HS-5 (cell line): ENCODE measurements at regions not wholly inside any gene's neighbourhood (a gene's known extent, or its start where the extent isn't known, plus 50 kb on each side); places are given as distances from the start of the nearest gene placed in this dataset.
A peak's percentile ranks its signal among the peaks of the same experiment; 100 is the strongest.

ENCODE experiments used
- DNase-seq: peaks from one replicate; pipeline ENCODE4 v3.0.0-alpha.2; 2012; ENCODE audit warnings: low read depth

DNA sequence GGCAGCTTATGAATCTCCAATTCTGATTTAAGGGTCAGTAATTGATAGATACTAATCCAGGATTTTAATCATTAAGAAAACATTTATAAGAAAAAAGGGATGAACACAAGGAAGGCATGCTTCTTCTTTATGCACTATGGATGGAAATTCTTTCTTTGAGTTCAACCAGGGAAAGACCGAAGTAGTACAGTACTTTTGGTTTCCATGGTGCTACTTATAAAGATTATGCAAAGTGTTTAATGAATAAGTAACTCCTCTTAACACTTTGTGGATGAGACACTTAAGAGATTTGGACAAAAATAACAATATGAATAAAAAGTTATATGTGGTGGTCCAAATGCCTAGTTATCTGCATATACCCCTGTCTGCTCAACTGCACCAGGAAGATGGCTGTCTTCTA, 666.5 kb upstream of the FANCL start:
- no peak for DNase-seq

DNA sequence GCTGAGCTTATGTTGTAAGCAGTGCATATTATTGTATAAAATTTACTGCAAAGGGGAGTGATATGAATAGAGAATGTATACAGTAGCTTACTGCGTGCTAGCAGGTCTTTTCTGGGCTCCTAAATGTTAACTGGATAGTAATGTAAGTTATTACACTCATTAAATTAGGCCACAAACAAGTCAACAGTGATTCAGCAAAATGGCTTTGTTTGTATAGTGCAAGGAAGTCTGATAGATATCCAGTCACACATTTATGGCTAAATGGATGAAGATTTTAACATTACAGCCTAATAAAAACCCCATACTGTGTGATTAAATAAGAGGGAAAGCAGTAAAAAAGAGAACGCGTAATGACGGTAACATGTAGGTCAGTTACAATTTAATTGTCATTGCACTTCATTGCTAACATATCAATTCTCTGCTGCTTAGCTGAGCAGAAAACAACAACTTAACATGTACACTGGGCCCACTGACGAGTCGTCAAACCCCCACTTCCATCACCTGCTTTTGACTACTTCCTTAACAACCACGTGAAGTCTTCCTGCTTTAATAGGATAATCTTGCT, 665.0 kb upstream of the FANCL start:
- no peak for DNase-seq

DNA sequence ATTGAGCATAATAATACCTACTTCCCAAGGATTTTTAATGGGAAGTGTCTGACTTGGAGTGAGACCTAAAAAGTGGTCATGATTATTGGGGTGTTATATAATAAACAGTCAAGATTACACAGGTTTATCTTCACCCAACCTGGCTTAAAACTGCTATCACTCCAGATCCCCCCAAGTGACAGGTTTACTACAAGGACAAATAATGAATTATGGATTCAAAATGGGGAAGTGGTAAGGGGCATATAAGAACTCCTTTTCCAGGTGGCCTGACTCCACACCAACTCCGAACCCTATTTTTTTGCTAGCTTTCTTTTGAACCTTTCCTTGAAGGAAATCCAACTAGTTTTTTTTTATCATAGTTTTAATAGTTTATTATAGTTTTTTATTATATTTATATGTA, 663.0 kb upstream of the FANCL start:
- DNase-seq: no peak

DNA sequence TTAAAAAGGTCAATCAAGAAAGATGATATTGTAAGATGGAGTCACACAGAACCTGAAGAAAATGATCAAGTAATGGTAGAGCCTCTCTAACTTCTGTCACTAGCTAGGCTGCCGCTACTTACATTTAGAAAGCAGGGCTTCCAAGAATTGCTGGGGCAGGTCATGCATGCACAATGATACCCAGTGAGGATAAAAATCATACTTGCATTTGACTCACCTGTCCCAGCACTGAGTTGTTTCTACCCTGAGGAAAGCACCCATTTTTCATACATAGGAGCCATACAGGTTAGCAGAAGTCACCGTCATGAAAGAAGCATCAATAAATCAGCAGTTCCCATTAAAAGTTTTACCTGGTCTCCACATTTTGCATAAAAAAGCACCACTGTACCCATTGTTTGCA, 662.3 kb upstream of the FANCL start:
- DNase-seq: no peak

DNA sequence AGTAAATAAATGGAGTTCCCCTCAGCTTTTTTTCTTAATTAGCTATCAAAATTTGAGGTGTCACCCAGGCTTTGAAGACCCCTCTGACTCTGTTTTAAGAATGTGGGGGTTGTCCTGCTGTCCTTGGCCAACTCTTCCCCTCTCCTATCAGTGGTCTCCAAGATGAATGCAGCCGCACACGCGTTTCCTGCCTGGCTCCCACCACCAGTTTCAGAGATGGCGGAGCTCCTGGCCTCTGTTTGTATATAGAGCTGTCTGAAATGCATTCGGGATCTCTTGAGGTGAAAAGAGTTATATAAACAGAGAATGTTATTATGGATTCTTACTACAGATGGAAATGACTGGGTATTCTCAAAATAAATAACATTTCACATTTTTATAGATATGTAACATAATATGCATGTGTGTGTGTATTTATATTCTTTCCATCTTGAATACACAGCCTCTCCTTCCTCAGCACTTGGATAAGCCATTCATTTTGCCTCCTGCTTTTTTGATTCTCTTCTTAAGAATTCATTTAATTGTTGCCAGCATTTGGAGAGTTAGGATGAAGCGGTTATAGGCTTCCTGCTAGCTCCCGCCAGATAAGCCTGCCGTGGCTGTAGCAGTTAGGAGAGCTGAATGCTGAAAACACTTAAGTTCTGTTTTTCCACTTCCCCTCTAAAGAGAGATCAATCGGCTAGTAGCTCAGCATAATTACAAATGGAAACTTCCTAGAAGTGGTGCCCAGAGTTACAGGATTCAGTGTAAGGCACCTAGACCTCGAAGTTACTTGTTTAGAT, 659.3 kb upstream of the FANCL start:
- DNase-seq: no peak

DNA sequence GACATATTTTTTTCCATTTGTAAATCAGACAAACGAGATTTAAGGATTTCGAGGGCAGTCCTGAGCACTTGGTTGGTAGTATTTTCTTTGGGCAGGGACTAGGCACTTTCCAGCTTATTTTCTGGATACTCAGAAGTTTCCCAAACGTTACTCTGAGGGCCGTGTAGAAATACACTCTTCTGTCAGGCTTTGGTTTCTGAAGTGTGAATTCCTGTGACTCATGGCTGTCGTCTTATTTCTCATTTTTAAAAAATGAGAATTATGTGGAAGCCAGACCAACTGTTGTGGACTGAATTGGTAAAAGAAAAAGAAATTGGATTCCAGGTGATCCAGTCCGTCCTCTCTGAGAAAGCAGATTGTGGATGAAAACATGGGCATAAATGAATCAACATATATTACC, 658.6 kb upstream of the FANCL start:
- DNase-seq: peak; percentile 50

DNA sequence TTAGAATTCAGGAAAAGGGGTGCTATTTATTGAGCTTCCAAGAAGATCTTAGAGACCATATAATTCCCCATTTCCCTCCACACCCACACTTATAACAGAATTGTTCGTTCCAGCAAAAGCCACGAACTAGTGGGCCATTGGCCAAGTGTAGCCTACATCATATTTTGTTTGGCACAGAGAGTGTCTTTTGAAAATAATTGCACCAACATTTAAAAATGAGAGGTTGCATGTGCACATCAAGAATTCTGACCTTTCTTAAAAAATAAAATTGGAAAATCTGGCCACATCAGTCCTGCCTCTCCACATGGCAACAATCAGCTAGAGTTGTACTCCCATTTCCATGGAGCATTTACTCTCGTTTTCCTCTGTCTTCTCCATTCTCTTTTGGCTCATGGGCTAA, 655.5 kb upstream of the FANCL start:
- no peak for DNase-seq

DNA sequence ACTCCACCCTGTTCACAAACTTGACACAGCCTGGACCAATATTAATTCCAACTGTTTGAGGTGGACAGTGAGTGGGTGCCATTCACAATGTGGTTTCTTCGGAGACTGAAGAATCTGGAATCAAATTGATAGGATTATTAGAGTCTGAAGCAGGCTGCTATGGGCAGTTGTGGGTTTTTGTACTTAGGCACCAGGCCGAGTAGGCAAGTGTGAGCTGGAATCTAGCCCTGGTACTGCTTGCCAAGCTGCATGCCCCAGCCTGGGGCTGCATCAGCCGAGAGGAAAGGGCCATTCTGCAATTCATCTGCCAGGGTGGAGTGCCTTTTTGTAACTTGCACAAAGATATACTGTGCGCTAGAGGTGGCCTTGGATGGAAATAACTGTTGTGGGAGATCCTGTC, 654.7 kb upstream of the FANCL start:
- no peak for DNase-seq

DNA sequence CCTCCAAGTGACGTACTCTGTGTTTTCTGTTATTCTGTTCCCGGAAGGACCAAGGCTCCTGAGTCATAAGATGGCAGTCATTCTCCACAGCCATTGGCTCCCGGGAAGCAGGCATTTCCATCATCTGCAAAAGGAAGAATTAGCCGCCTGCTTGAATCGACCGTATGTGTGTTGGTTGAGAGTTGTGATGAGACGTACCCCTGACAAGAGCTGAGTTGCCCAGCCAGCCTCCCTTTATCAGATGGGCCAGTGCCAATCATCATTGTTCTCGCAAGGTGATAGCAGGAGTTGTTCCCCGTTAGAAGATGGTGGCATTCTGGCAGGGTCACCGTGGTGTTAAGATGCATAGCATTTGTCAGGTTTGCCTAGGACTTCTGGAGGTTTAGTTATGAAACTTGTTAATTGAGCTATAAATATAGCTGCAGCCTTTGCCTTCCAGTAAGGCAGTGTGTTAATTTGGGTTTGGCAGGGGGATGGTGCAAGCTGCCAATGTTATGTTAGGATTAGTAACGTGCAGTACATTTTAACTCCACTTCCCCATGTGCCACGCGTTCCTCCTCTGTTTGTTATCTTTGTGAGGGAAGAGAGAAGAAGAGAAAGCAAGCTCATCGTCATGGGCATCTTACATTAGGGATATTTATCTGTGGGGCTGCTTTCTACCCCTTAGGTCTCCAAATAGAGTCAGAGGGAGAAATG, 652.7 kb upstream of the FANCL start:
- DNase-seq: no peak

DNA sequence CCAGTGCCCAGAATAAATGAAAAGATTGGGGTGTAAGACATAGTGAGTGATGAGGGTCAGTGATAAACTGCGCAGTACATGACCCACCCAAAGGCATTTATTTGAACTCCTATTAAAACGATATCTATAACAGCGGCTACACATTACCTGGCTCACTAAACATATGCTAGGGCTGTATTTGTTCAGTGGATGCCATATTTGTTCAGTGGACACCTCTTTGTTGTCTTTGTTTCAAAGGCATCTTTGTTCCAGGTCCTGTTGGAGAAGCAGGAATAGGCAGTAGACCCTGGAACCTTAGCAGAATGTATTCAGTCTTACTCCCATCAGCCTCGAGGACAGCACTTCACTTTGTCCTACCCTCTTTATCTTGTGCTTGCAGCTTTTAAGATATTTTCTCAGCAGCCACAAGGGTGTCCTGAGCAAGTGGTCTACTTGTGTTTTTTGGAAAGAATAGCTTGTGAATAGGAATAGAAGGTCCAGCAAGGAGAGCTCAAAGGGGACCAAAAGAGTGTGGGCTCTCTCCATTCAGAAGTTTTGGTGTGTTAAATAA, 650.8 kb upstream of the FANCL start:
- DNase-seq: no peak

DNA sequence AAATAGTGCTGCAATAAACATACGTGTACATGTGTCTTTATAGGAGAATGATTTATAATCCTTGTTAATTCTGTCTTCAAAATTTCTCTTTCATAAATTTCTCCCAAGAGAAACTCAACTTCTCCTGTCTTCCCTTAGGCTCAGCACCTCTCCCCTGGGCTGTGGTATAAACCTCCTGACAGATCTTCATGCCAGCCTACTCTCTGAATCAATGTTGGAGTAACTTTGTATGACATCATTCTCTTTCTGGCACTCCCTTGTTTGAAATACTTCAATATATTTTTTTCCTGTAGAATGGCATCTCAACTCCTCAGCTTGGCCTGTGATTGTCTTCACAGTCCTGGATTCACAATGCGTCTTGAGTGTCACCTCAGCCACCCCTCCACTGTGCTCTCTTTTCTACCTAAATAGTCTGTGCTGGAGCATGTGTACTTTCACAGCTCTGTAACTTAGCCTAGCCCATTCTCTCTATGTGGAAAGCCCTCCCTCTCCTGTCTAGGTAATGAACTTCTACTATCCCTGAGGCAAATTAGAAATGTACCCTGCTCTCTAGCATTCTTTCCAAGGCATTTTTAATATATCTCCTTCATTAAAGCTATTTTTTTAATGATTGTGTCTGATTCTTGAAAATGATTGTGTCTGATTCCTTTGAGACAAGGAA, 649.9 kb upstream of the FANCL start:
- no peak for DNase-seq

DNA sequence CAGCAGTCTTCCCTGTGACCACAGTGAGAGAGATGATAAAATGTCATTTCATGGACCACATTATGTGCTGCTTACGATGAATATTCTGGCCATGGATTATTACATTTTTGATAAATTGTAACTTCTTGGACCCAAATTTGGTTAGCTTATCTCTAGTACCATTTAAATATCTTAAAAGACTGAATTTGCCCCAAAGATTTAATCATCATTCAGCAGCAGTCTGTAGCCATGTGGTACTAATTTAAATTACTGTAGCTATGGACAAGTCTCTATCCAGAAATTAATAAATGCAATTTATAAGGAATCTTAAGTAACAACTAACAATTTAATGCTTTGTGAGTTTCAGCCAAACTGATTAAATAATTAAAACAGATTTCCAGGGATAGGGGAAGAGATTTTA, 644.9 kb upstream of the FANCL start:
- DNase-seq: no peak

DNA sequence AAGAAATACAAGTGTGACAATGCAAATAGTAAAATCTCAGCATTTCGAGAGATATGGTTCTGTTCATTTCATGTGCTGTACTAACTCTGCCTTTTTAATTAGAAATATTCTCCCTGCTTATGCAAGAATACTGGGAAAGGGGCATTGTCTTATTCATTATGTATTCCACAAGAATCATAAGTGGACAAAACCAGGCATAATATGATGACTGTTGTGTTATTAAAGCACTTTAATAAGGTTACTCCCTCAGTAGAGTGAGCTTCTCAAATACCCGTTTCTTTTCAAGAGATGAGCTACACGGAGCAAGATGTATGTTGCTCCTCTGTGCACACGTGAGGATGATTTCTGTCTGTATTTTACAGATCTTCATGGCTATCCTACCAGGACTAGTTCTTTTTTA, 638.7 kb upstream of the FANCL start:
- no peak for DNase-seq

DNA sequence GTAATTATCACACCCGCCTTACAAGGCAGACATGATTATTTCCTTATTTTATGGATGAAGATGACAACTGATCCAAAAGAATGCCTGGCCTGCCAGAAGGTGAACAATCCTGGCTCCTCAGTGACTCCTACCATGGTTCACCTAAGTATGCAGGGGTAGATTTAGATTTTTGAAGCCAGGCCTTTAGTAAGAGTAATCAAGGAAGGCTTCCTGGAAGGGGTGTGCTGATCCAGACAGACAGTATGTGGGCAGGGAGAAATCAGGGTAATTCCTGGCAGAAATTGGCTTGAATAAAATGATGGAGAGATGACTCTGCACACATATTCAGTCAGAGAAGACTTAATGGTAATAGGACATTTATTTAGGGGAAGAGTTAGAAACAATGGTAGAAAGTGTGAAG, 637.7 kb upstream of the FANCL start:
- DNase-seq: no peak

DNA sequence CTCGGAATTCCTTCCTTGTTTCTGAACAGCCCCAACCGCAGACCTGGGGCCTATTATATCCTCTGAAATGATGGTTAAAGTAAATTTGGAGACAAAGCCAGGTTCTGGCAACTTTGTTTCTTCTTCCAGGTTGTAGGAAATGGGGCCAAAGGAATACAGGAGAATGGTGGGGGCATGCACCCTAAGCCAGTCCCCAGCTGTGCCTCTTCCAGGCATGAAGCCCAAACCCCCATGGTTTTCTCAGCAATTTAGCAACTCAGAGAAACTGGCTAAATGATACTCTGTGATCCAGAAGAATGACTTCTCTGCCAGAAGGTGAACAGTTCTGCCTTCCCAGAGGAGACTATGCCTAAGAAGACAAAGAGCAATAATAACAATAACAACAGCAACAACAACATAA, 635.0 kb upstream of the FANCL start:
- DNase-seq: no peak

DNA sequence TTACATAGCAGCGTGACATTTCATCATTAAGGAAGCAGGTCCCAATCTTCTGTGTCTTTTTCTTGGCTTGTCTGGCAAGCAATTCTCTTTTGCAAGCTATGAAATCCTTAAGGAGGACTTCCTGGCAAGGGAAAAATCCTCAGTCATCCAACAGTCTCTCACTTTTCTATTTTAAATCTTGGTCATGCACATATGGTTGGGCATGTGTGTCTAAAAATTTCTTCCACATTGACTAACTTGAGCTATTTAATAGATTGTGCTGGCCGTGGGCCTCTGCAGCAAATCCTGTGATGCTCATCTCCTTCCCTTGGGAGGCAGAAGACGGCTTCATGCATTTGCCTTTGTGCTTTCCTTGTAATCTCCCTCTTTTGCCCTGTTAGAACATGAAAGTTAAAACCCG, 634.3 kb upstream of the FANCL start:
- no peak for DNase-seq

DNA sequence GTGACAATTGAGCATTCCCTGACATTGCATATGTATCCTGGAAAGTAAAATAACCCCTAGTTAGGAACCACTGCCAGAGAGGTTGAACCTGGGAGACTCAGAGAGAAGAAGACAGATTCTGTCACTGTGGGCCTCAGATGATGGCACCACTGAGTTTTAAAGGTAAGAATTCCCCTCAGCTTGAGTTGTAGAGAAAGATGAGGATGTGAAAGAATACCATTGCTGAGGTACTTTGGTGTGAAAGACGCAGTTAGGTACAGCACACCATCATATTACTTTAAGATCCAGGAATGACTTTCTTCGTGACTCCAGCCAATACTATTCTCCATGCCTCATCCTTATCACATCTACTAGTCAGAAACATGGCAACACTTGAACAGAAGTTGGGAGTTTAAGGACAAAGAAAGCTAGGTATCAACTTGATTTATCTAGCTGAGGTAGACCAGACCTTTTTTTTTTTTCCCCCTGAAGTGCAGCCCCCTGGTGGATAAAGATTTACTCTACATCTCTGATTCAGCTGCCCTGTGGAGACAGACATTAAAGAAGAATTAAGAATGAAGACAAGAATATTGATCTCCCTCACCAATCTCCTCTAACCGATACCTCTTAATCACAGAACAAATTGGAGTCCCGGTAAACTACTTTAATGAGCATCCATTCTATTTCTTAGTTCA, 630.5 kb upstream of the FANCL start:
- no peak for DNase-seq

DNA sequence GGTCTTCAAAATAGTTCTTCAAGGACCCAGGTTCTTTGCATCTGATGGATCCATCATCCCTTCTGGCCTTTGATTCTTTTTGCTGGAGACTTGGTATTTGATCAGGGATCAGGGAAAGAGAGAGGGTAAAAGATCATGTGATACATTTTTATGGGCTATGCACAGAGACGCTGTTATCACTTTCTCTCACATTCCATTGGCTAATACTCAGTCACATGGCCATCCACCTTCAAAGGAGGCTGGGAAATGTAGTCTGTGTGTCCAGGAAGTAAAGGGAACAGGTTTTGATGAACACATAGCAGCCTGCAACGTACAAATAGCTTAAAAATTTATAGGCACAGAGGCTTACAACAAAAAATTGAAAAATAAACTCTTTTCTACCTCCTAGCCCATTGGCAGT, 629.6 kb upstream of the FANCL start:
- no peak for DNase-seq

DNA sequence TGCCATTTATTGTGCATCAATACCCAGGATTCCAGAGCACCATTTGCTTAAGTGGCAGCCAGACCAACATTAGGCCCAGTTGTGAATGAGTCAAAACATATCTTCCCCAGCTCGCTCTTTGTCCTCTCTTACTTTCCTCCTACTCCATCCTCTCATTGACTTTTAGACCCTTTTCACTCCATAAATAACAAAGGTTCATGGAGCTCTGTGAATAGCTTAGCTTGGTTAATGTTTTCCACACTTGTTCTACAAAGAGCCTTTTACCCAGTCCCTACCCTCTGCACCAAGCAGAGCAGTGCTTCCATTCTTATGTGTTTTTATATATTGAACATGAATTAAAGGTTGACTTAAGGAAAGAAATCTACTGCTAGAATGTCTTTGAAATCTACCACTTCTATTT, 625.8 kb upstream of the FANCL start:
- no peak for DNase-seq

DNA sequence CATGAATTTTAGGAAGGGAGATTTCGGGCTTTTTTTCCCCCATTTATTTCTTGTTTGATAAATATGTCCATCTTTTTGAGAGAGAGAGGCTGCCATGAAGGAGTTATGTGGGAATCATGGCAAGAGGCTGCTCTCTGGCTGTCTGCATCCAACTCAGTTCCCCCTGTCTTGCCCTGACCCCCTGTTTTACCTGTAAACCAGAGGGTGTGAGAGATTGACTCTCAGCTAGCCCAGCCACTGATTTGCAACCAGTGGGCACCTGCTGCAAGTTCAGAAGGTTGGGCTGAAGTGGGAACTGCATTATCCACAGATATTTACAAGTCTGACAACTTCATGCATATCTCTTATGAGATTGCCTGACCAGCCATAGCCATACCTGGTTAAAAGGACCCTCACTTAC, 625.4 kb upstream of the FANCL start:
- DNase-seq: no peak

DNA sequence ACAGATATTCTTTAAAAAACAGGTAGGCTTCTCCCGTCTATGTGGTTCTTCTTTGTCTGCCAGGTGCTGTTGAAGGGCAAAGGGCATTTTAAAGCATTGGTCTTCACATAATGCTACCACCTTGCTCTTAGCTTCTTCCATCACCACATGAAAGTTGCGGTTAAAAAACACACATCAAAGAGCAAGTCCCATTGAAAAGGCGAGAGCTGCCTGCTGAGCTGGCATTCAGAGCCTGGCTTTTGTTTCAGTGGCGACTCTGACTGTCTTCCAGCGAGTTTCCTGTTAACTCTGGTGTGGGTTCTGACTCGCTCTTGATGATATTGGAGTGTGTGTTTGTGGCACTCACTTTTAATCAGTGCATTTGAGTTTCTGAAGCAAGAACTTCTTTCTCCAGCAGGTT, 624.9 kb upstream of the FANCL start:
- DNase-seq: no peak

DNA sequence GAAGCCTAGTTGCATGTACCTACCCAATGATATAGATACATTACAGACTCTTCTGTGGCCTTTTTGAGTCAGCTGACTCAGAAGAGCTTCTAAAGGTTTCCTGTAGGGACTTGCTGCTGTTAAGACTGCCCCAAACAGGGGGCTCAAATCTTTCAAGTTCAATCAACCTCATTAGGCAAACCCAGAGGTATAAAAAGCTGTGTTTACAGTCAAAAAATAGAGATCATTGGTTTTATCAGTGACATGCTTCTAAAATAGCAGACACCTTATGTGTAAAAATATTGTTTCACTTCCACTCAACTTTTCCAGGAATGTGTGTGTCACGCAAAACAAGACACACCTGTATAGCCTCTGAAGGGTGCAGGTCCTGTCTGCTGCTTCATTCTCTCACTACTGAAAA, 624.3 kb upstream of the FANCL start:
- DNase-seq: no peak
